Testis (tissue), 2 donors: ENCODE measurements at regions not wholly inside any gene's neighbourhood (a gene's known extent, or its start where the extent isn't known, plus 50 kb on each side); places are given as distances from the start of the nearest gene placed in this dataset.

Source experiments
- DNase-seq: peaks from one replicate; pipeline ENCODE4 v3.0.0-alpha.2; 2019
- H3K27ac ChIP-seq, 2 donors: fragments of 200-600 bp; sonication (generic); one replicate each; pipeline ENCODE4 v1.5.1; 2019
- H3K27me3 ChIP-seq: fragments of 200-600 bp; sonication (generic); one replicate; pipeline ENCODE4 v1.5.1; 2019
- H3K36me3 ChIP-seq: fragments of 200-600 bp; sonication (generic); one replicate; pipeline ENCODE4 v1.5.1; 2017; ENCODE audit warnings: low read depth; ENCODE audit errors: missing control alignments
- H3K4me1 ChIP-seq: fragments of 200-600 bp; sonication (generic); one replicate; pipeline ENCODE4 v1.5.1; 2019
- H3K4me3 ChIP-seq, 2 donors: fragments of 200-600 bp; sonication (generic); one replicate each; pipeline ENCODE4 v1.5.1; 2017 to 2019
- H3K9me3 ChIP-seq: fragments of 200-600 bp; sonication (generic); one replicate; pipeline ENCODE4 v1.5.1; 2017
- POLR2A ChIP-seq: fragments of 450-650 bp; IDR thresholded peaks from one replicate; pipeline ENCODE4 v1.6.1; 2017; ENCODE audit warnings: antibody characterized with exemption, mild to moderate bottlenecking, moderate library complexity
- WGBS, 2 donors: methylation state at CpG; one replicate each; pipeline ENCODE4 v1.1.5; 2018; 5-methylcytosine and 5-hydroxymethylcytosine counted together
- intact Hi-C: fragments of 100-400 bp; cut with DNase I; formaldehyde crosslinking; loops from one replicate; pipeline ENCODE4 v1.15.1; 2023; ENCODE audit warnings: low total_unique reads
- TF ChIP-seq, protein P1 (sequence below), 3 experiments: fragments of 450-650 bp in 2 of 3; fragments of 200-600 bp in 1 of 3; sonication (generic) in 1 of 3; IDR thresholded peaks; one replicate each; pipeline ENCODE4 v1.5.1; 2016 to 2019; ENCODE audit warnings: antibody characterized with exemption in 3 of 3, mild to moderate bottlenecking in 2 of 3, moderate library complexity in 1 of 3

DNA sequence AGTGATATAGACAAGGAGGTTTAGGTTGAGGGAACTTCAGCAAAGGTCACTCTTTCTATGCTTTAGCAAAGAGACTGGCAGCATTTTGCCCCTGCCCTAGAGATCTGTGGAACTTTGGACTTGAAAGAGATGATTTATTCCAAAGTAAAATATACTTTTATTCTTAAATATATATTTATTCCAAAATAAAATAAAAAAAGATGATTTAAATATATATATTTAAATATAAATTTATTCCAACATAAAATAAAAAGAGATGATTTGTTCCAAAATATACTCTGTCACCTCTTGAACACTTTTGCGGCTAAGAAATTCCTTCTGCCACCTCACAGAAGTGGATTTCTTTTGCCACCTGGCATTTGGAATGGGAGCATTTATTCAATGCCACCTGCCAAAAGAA, 521.3 kb upstream of the CHORDC1 start:
- Histone ChIP-seq H3K4me1 (no peaks in the 10 kb centered on the region), H3K9me3 (no peaks in the 10 kb centered on the region), H3K36me3 (no peaks in the 10 kb centered on the region), H3K27me3 (no peaks in the 10 kb centered on the region), H3K27ac (no peak overlapping the region), H3K4me3 (no peak overlapping the region)
- intact Hi-C loops = no loop called here
- DNase-seq = no peak
- no peak for TF ChIP-seq POLR2A
- TF ChIP-seq, protein P1, sequence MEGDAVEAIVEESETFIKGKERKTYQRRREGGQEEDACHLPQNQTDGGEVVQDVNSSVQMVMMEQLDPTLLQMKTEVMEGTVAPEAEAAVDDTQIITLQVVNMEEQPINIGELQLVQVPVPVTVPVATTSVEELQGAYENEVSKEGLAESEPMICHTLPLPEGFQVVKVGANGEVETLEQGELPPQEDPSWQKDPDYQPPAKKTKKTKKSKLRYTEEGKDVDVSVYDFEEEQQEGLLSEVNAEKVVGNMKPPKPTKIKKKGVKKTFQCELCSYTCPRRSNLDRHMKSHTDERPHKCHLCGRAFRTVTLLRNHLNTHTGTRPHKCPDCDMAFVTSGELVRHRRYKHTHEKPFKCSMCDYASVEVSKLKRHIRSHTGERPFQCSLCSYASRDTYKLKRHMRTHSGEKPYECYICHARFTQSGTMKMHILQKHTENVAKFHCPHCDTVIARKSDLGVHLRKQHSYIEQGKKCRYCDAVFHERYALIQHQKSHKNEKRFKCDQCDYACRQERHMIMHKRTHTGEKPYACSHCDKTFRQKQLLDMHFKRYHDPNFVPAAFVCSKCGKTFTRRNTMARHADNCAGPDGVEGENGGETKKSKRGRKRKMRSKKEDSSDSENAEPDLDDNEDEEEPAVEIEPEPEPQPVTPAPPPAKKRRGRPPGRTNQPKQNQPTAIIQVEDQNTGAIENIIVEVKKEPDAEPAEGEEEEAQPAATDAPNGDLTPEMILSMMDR (IDR thresholded peaks at IDR 0.05) = no peak
- WGBS, 2 donors = 84 to 97% methylated on average over 1 of the region's 1 CpG

DNA sequence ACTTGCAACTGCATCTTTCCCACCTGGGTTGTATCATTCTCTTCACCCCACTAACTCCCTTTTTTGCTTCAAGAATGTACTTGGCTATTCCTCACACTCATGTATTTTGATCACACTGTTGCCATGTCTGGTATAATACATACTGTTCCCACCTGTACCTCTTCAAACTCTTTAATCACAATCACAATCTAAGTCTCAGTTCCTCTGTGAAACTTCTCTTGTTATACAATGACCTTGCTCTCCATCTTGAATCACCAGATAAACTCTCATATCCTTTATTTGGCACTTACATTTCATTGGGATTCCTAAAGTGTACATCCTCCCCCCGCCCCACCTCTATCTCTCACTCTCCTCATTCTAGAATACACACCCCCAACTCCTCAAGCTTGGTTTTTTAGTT, 516.0 kb upstream of the CHORDC1 start:
- intact Hi-C loops = no loop called here
- Histone ChIP-seq H3K27me3 (no peaks in the 10 kb centered on the region), H3K4me1 (no peaks in the 10 kb centered on the region), H3K4me3 (no peak overlapping the region), H3K27ac (no peak overlapping the region), H3K36me3 (no peaks in the 10 kb centered on the region), H3K9me3 (no peaks in the 10 kb centered on the region)
- no peak for DNase-seq
- TF ChIP-seq POLR2A = no peak
- WGBS, 2 donors = 87 to 91% methylated on average over 1 of the region's 1 CpG

DNA sequence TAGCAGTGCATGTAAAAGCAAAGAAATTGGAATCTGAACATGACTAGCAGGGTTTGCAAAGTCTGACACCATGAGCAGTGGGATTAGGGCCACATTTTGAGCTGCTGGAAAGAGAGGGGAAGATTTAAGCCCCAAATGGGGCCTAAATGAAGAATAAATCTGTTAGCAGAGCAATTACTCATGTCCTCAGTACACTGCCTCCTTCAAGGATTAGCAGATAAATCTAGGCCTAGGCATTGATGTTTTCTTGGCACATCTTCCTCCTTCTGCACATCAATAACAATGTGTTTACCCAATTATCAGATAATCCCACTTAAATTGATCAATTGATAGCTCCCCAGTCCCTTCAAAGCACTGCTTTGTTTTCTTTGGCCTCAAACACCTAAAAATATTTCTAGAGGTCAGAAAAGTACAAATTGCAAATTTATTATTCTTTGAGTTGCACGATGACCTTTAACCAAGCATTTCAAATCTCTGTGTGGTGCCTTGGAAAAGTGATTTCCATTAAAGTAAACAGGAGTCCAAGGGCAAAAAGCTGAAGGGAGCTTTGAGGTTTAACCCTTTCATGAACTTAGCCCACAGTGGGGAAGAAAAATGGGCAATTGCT, 514.7 kb upstream of the CHORDC1 start:
- H3K4me1 ChIP-seq = no peaks in the 10 kb centered on the region
- no peaks in the 10 kb centered on the region for H3K36me3 ChIP-seq
- no peak overlapping the region for H3K27ac ChIP-seq
- H3K4me3 ChIP-seq = no peak overlapping the region
- WGBS, 2 donors = 30 to 32% methylated on average over 1 of the region's 1 CpG
- no peak for DNase-seq
- H3K27me3 ChIP-seq = no peaks in the 10 kb centered on the region
- intact Hi-C loops = no loop called here
- TF ChIP-seq, protein P1 (IDR thresholded peaks at IDR 0.05) = no peak
- TF ChIP-seq POLR2A = no peak
- no peaks in the 10 kb centered on the region for H3K9me3 ChIP-seq

DNA sequence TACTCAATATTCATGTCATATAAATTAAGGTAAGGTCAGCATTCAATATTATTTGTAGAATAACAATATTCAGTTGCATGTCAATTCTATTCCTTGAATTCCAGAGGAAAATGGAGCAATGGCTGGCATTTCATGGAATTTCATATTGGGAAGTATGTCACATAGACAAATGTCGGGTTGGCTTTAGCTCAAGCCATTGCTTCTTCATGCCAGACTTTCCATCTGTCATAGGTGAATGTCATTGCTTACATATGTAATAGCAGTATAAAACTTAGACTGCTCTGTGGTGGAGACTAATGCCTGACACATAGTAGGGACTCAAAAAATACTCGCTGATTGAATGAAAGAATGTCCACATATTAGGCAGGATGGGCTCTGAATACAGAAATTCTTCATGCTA, 509.6 kb upstream of the CHORDC1 start:
- TF ChIP-seq POLR2A = no peak
- TF ChIP-seq, protein P1 (IDR thresholded peaks at IDR 0.05) = no peak
- no peaks in the 10 kb centered on the region for H3K4me1 ChIP-seq
- no peaks in the 10 kb centered on the region for H3K36me3 ChIP-seq
- intact Hi-C loops = no loop called here
- 89 to 94% methylated on average over 2 of the region's 2 CpGs for WGBS, 2 donors
- no peaks in the 10 kb centered on the region for H3K27me3 ChIP-seq
- no peaks in the 10 kb centered on the region for H3K9me3 ChIP-seq
- no peak overlapping the region for H3K27ac ChIP-seq
- no peak overlapping the region for H3K4me3 ChIP-seq
- DNase-seq = no peak

DNA sequence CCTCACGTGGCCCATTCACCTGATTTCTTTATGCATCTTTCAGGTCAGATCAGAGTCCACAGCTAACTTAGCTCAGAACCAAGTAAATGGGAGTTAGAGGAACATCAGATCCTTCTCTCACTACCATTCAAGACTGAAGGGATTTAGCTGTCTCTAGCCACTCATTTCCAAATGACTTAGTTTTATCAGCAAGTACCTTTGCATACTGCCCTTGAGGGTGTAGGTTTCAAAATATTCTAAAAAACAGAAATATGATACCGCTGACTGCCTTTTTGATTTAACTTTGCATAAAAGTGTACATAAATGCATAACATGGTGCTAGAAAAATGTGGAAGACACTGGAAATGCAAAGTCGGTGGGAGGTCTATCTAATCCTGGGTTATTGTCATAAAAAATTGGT, 500.6 kb upstream of the CHORDC1 start:
- TF ChIP-seq POLR2A = no peak
- TF ChIP-seq, protein P1 (IDR thresholded peaks at IDR 0.05) = no peak
- intact Hi-C loops = no loop called here
- Histone ChIP-seq H3K27me3 (no peaks in the 10 kb centered on the region), H3K9me3 (no peaks in the 10 kb centered on the region), H3K27ac (no peak overlapping the region), H3K4me1 (no peaks in the 10 kb centered on the region), H3K4me3 (no peak overlapping the region), H3K36me3 (no peaks in the 10 kb centered on the region)
- no peak for DNase-seq
- WGBS, 2 donors = 91 to 93% methylated on average over 3 of the region's 3 CpGs
